Breast epithelium (tissue), 4 donors: ENCODE measurements at regions not wholly inside any gene's neighbourhood (a gene's known extent, or its start where the extent isn't known, plus 50 kb on each side); places are given as distances from the start of the nearest gene placed in this dataset.

Experiments used
- DNase-seq, 2 donors: peaks; one replicate each; pipeline ENCODE4 v3.0.0-alpha.2; 2019; ENCODE audit warnings: low spot score in 2 of 2
- H3K27ac ChIP-seq, 2 donors: fragments of 200-600 bp; sonication (generic) in 1 of 2; one replicate each; pipeline ENCODE4 v1.5.1; 2016 to 2019; ENCODE audit warnings: mild to moderate bottlenecking in 1 of 2
- H3K27me3 ChIP-seq, 2 donors: fragments of 200-600 bp; sonication (generic) in 1 of 2; one replicate each; pipeline versions ENCODE4 v1.5.1 to v1.6.0; 2017 to 2019; ENCODE audit warnings: control low read depth in 1 of 2, mild to moderate bottlenecking in 1 of 2
- H3K36me3 ChIP-seq: fragments of 200-600 bp; one replicate; pipeline ENCODE4 v1.5.1; 2019
- H3K4me1 ChIP-seq, 2 donors: fragments of 200-600 bp; sonication (generic); one replicate each; pipeline ENCODE4 v1.5.1; 2016 to 2019; ENCODE audit warnings: control low read depth in 1 of 2
- H3K4me3 ChIP-seq, 3 donors: fragments of 200-600 bp; sonication (generic); 1 replicate in 2 of 3; 2 replicates in 1 of 3; pipeline ENCODE4 v1.5.1; 2016 to 2019; ENCODE audit warnings: mild to moderate bottlenecking in 3 of 3, moderate library complexity in 2 of 3
- H3K9me3 ChIP-seq, 2 donors: fragments of 200-600 bp; sonication (generic) in 1 of 2; one replicate each; pipeline ENCODE4 v1.5.1; 2016 to 2019; ENCODE audit warnings: control low read depth in 1 of 2
- POLR2A ChIP-seq: fragments of 450-650 bp; IDR thresholded peaks from one replicate; pipeline ENCODE4 v1.6.1; 2016; ENCODE audit warnings: antibody characterized with exemption, mild to moderate bottlenecking, moderate library complexity
- POLR2AphosphoS5 ChIP-seq, 3 donors: sonication (generic); formaldehyde crosslinking; IDR thresholded peaks; one replicate each; pipeline ENCODE4 v1.6.1; 2017; ENCODE audit warnings: antibody characterized with exemption in 3 of 3
- intact Hi-C: fragments of 100-400 bp; cut with DNase I; formaldehyde crosslinking; loops from one replicate; pipeline ENCODE4 v1.15.1; 2023; ENCODE audit warnings: low total_unique reads
- TF ChIP-seq, protein P1 (sequence below), 3 donors: fragments of 450-650 bp; IDR thresholded peaks; one replicate each; pipeline ENCODE4 v1.5.1; 2016 to 2017; ENCODE audit warnings: antibody characterized with exemption in 3 of 3, mild to moderate bottlenecking in 3 of 3, moderate library complexity in 3 of 3

DNA sequence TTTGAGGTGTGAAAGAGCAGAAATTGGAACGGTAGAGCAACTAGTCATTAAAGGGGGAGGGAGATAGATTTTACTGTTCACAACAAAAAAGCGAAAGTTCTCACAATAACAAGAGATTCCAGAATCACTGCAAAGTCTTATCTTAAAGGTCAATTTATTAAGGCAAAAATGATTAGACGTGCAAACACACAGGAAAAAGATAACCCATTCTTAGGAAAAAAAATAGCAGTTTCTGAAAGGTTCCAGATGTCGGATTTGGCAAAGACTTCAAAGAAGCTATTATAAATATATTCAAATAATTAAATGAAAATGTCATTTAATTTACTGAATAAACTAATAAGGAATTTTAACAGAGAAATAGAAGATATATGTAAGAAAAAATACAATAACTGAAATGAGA is 70.8 kb upstream of the GNAI1 start:
- H3K4me1 ChIP-seq, result no peaks in the 10 kb centered on the region
- no peak overlapping the region for H3K27ac ChIP-seq
- DNase-seq, result no peak
- no peaks in the 10 kb centered on the region for H3K27me3 ChIP-seq
- TF ChIP-seq POLR2A (no peak), POLR2AphosphoS5 (IDR thresholded peaks at IDR 0.05) (no peak)
- TF ChIP-seq, protein P1, sequence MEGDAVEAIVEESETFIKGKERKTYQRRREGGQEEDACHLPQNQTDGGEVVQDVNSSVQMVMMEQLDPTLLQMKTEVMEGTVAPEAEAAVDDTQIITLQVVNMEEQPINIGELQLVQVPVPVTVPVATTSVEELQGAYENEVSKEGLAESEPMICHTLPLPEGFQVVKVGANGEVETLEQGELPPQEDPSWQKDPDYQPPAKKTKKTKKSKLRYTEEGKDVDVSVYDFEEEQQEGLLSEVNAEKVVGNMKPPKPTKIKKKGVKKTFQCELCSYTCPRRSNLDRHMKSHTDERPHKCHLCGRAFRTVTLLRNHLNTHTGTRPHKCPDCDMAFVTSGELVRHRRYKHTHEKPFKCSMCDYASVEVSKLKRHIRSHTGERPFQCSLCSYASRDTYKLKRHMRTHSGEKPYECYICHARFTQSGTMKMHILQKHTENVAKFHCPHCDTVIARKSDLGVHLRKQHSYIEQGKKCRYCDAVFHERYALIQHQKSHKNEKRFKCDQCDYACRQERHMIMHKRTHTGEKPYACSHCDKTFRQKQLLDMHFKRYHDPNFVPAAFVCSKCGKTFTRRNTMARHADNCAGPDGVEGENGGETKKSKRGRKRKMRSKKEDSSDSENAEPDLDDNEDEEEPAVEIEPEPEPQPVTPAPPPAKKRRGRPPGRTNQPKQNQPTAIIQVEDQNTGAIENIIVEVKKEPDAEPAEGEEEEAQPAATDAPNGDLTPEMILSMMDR (IDR thresholded peaks at IDR 0.05), result no peak
- intact Hi-C loops, result no loop called here
- H3K4me3 ChIP-seq, result no peak overlapping the region
- no peaks in the 10 kb centered on the region for H3K36me3 ChIP-seq
- H3K9me3 ChIP-seq, result peaks cover 0 to 13% of the 10 kb centered on the region in 2 donors

DNA sequence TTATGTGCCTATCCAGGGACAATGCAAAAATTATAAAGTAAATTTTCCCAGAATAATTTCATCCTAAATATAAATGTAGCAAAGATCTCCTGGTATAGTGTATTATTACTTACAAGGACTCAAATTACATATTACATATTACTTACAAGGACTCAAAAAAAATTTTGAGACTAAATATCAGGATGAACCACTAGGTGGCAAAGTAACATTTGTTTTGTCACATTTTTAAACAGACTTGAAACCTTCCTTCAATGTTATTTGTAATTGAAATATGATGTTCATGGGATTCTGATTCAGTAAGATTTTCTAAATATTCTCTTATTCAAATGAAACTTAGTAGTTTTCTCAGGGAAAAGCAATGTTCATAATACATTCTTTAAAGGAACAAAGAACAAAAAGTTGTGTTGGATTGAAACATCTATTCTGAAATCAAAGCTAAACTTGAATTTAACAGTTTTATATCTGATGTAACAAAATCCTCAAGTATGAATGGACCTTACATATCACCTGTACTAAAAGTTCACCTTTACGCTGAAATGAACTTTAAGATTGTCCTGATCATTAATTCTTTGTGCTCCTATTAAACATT is 74.3 kb upstream of the GNAI1 start:
- Histone ChIP-seq H3K9me3 (no peaks in the 10 kb centered on the region), H3K27ac (no peak overlapping the region), H3K27me3 (no peaks in the 10 kb centered on the region), H3K4me1 (no peaks in the 10 kb centered on the region), H3K36me3 (no peaks in the 10 kb centered on the region), H3K4me3 (no peak overlapping the region)
- TF ChIP-seq, protein P1 (IDR thresholded peaks at IDR 0.05), result peak; percentile 36 to 61 (median 44)
- TF ChIP-seq POLR2AphosphoS5 (IDR thresholded peaks at IDR 0.05), result no peak
- intact Hi-C loops, result no loop called here
- DNase-seq, result no peak

DNA sequence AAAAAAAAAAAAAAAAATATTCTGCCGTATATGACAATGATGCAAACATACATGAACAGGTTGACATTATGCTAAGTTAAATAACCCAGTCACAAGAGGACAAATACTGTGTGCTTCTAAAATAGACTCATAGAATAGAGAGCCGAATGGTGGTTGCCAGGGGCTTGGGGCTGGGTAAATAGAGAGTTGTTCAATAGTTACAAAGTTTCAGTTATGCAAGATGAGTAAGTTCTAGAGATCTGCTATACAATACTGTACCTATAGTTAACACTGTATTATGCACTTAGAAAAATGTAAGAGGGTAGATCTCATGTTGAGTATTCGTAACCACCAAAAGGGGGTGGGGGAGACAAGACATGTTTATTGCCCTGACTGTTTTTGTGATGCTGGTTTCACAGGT is 77.1 kb upstream of the GNAI1 start:
- DNase-seq, result no peak
- TF ChIP-seq POLR2AphosphoS5 (IDR thresholded peaks at IDR 0.05), result no peak
- no peak for TF ChIP-seq POLR2A
- TF ChIP-seq, protein P1 (IDR thresholded peaks at IDR 0.05), result no peak
- Histone ChIP-seq H3K27ac (no peak overlapping the region), H3K4me3 (no peak overlapping the region), H3K36me3 (no peaks in the 10 kb centered on the region), H3K4me1 (no peaks in the 10 kb centered on the region), H3K9me3 (no peaks in the 10 kb centered on the region), H3K27me3 (no peaks in the 10 kb centered on the region)
- intact Hi-C loops, result no loop called here

DNA sequence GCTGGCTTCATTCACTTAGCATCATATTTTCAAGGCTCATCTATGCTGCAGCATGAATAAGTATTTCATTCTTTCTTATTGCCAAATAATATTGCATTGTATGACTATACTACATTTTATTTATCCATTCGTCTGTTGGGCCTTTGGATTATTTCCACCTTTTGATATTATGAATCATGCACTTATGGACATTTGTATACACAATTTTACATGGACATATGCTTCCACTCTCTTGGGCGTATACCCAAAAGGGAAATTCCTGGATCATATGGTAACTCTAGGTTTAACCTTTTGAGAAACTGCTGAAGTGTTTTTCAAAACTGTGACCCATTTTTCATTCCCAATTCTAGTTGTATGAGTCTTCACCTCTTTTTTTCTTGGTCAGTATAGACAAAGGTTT is 80.3 kb upstream of the GNAI1 start:
- intact Hi-C loops, result loop anchor here (5.0 kb wide), 1 partner anchor 1403 kb away; no protein-coding TSS in a partner anchor
- Histone ChIP-seq H3K4me1 (no peaks in the 10 kb centered on the region), H3K36me3 (no peaks in the 10 kb centered on the region), H3K27me3 (no peaks in the 10 kb centered on the region), H3K27ac (no peak overlapping the region), H3K4me3 (no peak overlapping the region), H3K9me3 (no peaks in the 10 kb centered on the region)
- TF ChIP-seq POLR2AphosphoS5 (IDR thresholded peaks at IDR 0.05), result no peak
- TF ChIP-seq, protein P1 (IDR thresholded peaks at IDR 0.05), result no peak
- TF ChIP-seq POLR2A, result no peak
- no peak for DNase-seq

DNA sequence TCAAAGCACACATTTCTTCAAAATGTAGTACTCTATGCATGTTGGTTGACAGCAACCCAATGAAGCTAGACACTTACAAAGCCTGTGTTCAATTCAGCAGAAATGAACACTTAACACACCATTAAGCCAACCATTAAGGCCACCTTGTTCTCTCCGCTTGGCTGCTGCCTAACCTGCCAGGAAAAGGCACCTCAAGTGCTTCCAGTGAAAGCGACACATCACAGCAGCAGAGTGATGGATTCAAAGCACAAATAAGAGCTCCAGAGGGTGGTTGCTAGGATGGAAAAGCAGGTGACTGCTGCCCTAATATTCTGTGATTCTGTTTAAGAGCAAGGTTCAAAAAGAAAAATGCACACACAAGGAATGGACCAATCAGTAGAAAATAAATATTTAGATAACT is 81.5 kb upstream of the GNAI1 start:
- Histone ChIP-seq H3K27ac (no peak overlapping the region), H3K27me3 (no peaks in the 10 kb centered on the region), H3K36me3 (no peaks in the 10 kb centered on the region), H3K4me3 (no peak overlapping the region), H3K9me3 (no peaks in the 10 kb centered on the region), H3K4me1 (no peaks in the 10 kb centered on the region)
- DNase-seq, result no peak
- intact Hi-C loops, result loop anchor here (5.0 kb wide), 1 partner anchor 1404 kb away; no protein-coding TSS in a partner anchor
- TF ChIP-seq POLR2AphosphoS5 (IDR thresholded peaks at IDR 0.05), result no peak
- TF ChIP-seq, protein P1 (IDR thresholded peaks at IDR 0.05), result no peak
- no peak for TF ChIP-seq POLR2A
